OCI-LY7 (cell line): ENCODE measurements at regions not wholly inside any gene's neighbourhood (a gene's known extent, or its start where the extent isn't known, plus 50 kb on each side); places are given as distances from the start of the nearest gene placed in this dataset.
"Not testable (repeated sequence)": the region's sequence is repeated elsewhere in the genome, so short reads cannot be mapped to it uniquely, and the experiment has no call there.

Experiments used
- CTCF ChIP-seq: fragments of 200-600 bp; sonication (generic); conservative IDR thresholded peaks from 2 replicates; pipeline ENCODE4 v1.5.1; 2014; ENCODE audit warnings: mild to moderate bottlenecking, antibody characterized with exemption, low read length, moderate library complexity, mixed read lengths
- EZH2phosphoT487 ChIP-seq: fragments of 200-600 bp; sonication (generic); IDR thresholded peaks from 2 replicates; pipeline ENCODE4 v1.6.1; 2018; ENCODE audit warnings: low read depth, borderline replicate concordance, mild to moderate bottlenecking, mixed run types, antibody characterized with exemption, low read length, moderate library complexity, mixed read lengths

GRCh38 chr1:143875947-143876346 is 95.8 kb downstream of the FAM72C start:
- not testable (repeated sequence) for TF ChIP-seq CTCF, EZH2phosphoT487
